ENCODE measurements at regions not wholly inside any gene's neighbourhood (a gene's known extent, or its start where the extent isn't known, plus 50 kb on each side); places are given as distances from the start of the nearest gene placed in this dataset.
"Not testable (repeated sequence)": the region's sequence is repeated elsewhere in the genome, so short reads cannot be mapped to it uniquely, and the experiment has no call there.

- in situ Hi-C loops (cut with HindIII; ENCODE audit: low pct_unique_long_range_greater_than_20kb, low sequenced_read_pairs): no loop called here
- DNase-seq (ENCODE audit: low read depth, low spot score): no peak
Measured at GRCh38 chr14:48391661-48392060, 716.3 kb upstream of the MDGA2 start.

- in situ Hi-C loops (cut with HindIII; ENCODE audit: low pct_unique_long_range_greater_than_20kb, low sequenced_read_pairs): no loop called here
- DNase-seq (ENCODE audit: low read depth, low spot score): no peak
Measured at GRCh38 chr14:48390346-48390745, 714.9 kb upstream of the MDGA2 start.

- in situ Hi-C loops (cut with HindIII; ENCODE audit: low pct_unique_long_range_greater_than_20kb, low sequenced_read_pairs): no loop called here
- no peak for DNase-seq (ENCODE audit: low read depth, low spot score)
Measured at GRCh38 chr14:48384821-48385220, 709.4 kb upstream of the MDGA2 start.

GRCh38 chr14:48382961-48383360 lies 707.6 kb upstream of the MDGA2 start:
- DNase-seq (ENCODE audit: low read depth, low spot score): no peak
- in situ Hi-C loops (cut with HindIII; ENCODE audit: low pct_unique_long_range_greater_than_20kb, low sequenced_read_pairs): no loop called here

GRCh38 chr14:48378541-48378940 lies 703.1 kb upstream of the MDGA2 start:
- in situ Hi-C loops (cut with HindIII; ENCODE audit: low pct_unique_long_range_greater_than_20kb, low sequenced_read_pairs): no loop called here
- DNase-seq (ENCODE audit: low read depth, low spot score): no peak

- in situ Hi-C loops (cut with HindIII; ENCODE audit: low pct_unique_long_range_greater_than_20kb, low sequenced_read_pairs): no loop called here
- no peak for DNase-seq (ENCODE audit: low read depth, low spot score)
Measured at GRCh38 chr14:48373981-48374380, 698.6 kb upstream of the MDGA2 start.

GRCh38 chr14:48350971-48351370 lies 675.6 kb upstream of the MDGA2 start:
- DNase-seq (ENCODE audit: low read depth, low spot score): no peak
- in situ Hi-C loops (cut with HindIII; ENCODE audit: low pct_unique_long_range_greater_than_20kb, low sequenced_read_pairs): no loop called here

GRCh38 chr14:48349689-48350088 lies 674.3 kb upstream of the MDGA2 start:
- no peak for DNase-seq (ENCODE audit: low read depth, low spot score)
- in situ Hi-C loops (cut with HindIII; ENCODE audit: low pct_unique_long_range_greater_than_20kb, low sequenced_read_pairs): no loop called here

GRCh38 chr14:48341069-48341468 lies 665.7 kb upstream of the MDGA2 start:
- in situ Hi-C loops (cut with HindIII; ENCODE audit: low pct_unique_long_range_greater_than_20kb, low sequenced_read_pairs): no loop called here
- no peak for DNase-seq (ENCODE audit: low read depth, low spot score)

GRCh38 chr14:48333221-48333920 lies 658.0 kb upstream of the MDGA2 start:
- DNase-seq (ENCODE audit: low read depth, low spot score): no peak
- in situ Hi-C loops (cut with HindIII; ENCODE audit: low pct_unique_long_range_greater_than_20kb, low sequenced_read_pairs): no loop called here

- no peak for DNase-seq (ENCODE audit: low read depth, low spot score)
- in situ Hi-C loops (cut with HindIII; ENCODE audit: low pct_unique_long_range_greater_than_20kb, low sequenced_read_pairs): no loop called here
Measured at GRCh38 chr14:48331421-48331820, 656.0 kb upstream of the MDGA2 start.

- DNase-seq (ENCODE audit: low read depth, low spot score): no peak
- in situ Hi-C loops (cut with HindIII; ENCODE audit: low pct_unique_long_range_greater_than_20kb, low sequenced_read_pairs): no loop called here
Measured at GRCh38 chr14:48325486-48325885, 650.1 kb upstream of the MDGA2 start.

GRCh38 chr14:48323665-48324064 lies 648.3 kb upstream of the MDGA2 start:
- DNase-seq (ENCODE audit: low read depth, low spot score): peak; percentile 16
- in situ Hi-C loops (cut with HindIII; ENCODE audit: low pct_unique_long_range_greater_than_20kb, low sequenced_read_pairs): no loop called here

- in situ Hi-C loops (cut with HindIII; ENCODE audit: low pct_unique_long_range_greater_than_20kb, low sequenced_read_pairs): no loop called here
- no peak for DNase-seq (ENCODE audit: low read depth, low spot score)
Measured at GRCh38 chr14:48319823-48320222, 644.4 kb upstream of the MDGA2 start.

- in situ Hi-C loops (cut with HindIII; ENCODE audit: low pct_unique_long_range_greater_than_20kb, low sequenced_read_pairs): no loop called here
- DNase-seq (ENCODE audit: low read depth, low spot score): no peak
Measured at GRCh38 chr14:48304729-48305128, 629.3 kb upstream of the MDGA2 start.

- no peak for DNase-seq (ENCODE audit: low read depth, low spot score)
- in situ Hi-C loops (cut with HindIII; ENCODE audit: low pct_unique_long_range_greater_than_20kb, low sequenced_read_pairs): no loop called here
Measured at GRCh38 chr14:48289701-48290100, 614.3 kb upstream of the MDGA2 start.

GRCh38 chr14:48285217-48285616 lies 609.8 kb upstream of the MDGA2 start:
- in situ Hi-C loops (cut with HindIII; ENCODE audit: low pct_unique_long_range_greater_than_20kb, low sequenced_read_pairs); DNase-seq (ENCODE audit: low read depth, low spot score): not testable (repeated sequence)

- in situ Hi-C loops (cut with HindIII; ENCODE audit: low pct_unique_long_range_greater_than_20kb, low sequenced_read_pairs): no loop called here
- peak; percentile 91 for DNase-seq (ENCODE audit: low read depth, low spot score)
Measured at GRCh38 chr14:48275301-48275700, 599.9 kb upstream of the MDGA2 start.

GRCh38 chr14:48274826-48275225 lies 599.4 kb upstream of the MDGA2 start:
- in situ Hi-C loops (cut with HindIII; ENCODE audit: low pct_unique_long_range_greater_than_20kb, low sequenced_read_pairs): no loop called here
- DNase-seq (ENCODE audit: low read depth, low spot score): peak; percentile 73

GRCh38 chr14:48267926-48268325 lies 592.5 kb upstream of the MDGA2 start:
- in situ Hi-C loops (cut with HindIII; ENCODE audit: low pct_unique_long_range_greater_than_20kb, low sequenced_read_pairs); DNase-seq (ENCODE audit: low read depth, low spot score): not testable (repeated sequence)
